HG03280 (cell line): ENCODE measurements at regions not wholly inside any gene's neighbourhood (a gene's known extent, or its start where the extent isn't known, plus 50 kb on each side); places are given as distances from the start of the nearest gene placed in this dataset.

ENCODE experiments used
- ATAC-seq: cut with Tn5 transposase; IDR thresholded peaks from one replicate; pipeline ENCODE4 v1.9.1; 2021; ENCODE audit warnings: mild to moderate bottlenecking, moderate library complexity; ENCODE audit not compliant: unreplicated experiment

DNA sequence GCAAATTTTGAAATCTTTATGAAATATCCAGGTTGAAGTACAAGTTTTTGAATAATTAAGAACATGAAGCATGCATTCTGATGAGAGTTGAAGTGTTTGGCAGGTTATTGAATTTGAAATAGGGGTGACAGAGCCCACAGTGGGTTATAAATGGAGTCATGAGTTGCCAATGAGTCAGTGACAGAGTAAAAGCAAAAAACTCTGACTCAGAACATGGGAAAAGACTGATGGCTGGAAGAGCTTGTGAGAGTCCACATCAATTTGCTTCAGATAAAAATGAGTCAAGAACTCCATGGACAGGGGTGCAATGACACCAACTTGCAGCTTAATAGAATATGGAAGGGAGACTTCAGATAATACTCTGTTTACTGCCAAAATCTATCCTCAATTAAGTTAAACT lies 105.3 kb downstream of the SLC6A15 start:
- no peak for ATAC-seq

DNA sequence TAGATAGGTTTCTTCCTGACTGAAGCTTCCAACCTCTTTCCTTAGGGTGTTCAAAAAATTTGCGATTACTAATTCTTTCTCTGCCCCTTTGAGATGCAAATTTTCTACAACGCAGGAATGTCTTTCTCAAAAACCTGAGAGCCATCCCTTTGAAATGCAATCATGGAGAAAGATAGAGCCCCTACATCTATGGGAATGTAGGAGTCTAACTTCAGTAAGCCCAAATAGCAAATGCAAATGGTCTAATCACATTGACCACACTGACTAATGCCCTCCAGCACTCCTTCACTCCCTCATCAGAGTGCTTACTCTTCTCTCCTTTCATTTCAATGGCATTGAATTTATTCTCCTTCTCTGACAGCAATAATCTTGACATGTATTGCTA lies 107.1 kb downstream of the SLC6A15 start:
- no peak for ATAC-seq

DNA sequence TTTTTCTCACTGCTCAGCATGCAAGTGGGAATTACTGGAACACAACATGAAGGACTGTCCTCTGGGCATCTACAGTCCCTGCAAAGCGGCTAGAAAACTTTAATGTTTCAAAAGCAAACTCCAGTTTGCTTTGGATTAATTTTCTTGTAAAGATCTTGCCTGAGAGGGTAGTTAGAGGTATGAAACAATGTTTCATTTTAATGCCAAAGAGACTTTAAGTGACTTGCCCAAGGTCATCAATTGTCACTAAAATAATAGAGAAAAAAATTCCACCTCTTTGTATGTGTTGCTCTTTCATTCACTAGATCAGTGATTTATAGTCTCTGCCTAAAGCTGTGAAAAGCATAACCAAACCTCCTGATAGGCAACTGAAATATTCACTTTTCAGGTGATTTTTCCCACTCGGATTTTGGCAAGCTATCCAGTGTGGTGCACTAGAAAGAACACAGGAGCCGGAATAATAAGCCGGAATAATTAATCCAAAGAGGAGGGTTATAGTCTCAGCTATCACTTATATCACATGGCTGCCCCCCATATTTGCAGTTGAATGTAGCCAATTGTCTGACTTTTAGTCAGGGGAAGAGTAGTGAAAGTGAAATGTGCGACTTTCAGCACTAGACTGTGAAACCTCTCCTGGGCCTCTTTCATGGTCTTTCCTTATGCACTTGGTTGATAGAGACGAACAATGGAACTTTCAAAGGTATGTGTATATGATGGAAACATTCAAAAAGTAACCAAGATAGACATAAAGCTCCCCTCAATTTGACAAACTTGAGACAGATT lies 107.7 kb downstream of the SLC6A15 start:
- ATAC-seq, result no peak

DNA sequence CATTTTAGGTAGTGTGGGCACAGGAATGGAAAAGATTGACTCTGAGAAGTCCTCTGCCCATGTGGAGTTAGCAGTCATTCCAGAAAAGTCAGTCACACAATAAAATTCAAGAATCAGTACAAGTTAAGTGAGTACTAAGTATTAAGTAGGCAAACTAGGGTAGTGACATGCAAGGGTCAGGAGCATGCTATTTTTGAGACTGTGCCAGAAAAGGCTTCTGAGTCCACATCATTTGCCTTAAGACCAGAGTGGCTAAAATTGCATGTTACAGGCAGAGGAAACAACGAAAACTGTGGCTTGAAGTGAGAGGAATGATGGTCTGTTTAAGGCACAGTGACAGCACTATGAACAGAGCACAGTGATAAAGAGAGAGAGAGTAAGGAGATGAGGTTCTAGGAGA lies 108.9 kb downstream of the SLC6A15 start:
- no peak for ATAC-seq

DNA sequence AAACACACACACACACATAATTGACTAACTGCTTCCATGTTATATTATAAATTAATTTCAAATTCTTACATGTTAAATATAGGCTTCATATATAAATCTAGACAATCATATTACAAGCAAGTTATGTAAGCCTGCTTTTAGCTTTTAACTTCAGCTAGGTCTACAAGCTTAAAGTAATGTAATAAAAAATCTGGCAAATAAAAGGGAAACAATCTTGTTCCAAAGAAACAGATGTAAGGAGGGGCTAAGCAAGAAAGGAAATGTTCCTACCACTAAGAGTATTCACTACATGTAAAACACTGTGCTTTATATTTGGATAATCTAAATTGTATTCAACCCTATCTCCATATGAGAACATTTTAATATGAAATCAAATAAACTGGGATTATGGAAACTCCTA lies 110.4 kb downstream of the SLC6A15 start:
- ATAC-seq, result no peak

DNA sequence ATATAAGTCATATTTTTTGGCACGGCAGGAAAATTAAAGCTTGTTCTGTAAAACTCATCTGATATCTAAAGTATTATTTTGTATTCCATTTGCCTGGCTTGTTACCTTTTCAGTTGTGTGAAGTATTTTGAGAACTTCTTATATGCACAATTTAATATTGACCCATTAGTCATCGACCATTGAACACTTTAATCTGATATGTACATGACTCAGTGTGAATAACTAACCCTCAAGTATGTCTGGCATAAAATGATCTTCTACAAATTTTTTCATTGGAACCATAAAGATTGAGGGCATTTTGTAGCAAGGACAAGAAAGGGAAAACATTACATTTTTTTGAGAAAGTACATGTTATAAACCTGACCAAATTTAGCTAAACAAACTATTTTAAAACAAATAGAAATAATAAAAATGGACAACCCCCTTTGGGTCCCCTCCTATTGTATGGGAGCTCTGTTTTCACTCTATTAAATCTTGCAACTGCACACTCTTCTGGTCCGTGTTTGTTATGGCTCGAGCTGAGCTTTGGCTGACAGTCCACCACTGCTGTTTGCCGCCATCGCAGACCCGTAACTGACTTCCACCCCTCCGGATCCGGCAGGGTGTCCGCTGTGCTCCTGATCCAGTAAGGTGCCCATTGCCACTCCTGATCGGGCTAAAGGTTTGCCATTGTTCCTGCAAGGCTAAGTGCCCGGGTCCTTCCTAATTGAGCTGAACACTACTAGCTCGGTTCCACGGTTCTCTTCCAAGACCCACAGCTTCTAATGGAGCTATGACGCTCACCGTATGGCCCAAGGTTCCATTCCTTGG lies 118.8 kb downstream of the SLC6A15 start:
- ATAC-seq, result no peak

DNA sequence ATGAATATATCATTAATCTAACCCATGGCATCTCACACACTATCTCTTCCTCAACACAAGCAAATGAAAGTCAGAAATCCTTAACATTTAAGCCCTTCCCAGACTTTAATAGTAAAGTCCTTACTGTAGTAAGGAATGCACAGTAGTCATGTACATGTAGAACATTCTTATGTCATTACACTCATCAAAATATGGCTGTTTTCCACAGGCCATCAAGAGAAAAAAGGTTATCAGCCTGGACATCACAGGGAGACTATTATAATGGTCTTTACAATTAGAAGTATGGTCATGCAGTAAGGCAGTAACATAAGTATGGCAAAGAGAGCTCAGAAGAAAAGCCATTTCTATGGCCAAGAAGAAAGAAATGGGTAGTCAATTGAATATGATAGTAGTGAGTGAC lies 121.2 kb downstream of the SLC6A15 start:
- ATAC-seq, result no peak

DNA sequence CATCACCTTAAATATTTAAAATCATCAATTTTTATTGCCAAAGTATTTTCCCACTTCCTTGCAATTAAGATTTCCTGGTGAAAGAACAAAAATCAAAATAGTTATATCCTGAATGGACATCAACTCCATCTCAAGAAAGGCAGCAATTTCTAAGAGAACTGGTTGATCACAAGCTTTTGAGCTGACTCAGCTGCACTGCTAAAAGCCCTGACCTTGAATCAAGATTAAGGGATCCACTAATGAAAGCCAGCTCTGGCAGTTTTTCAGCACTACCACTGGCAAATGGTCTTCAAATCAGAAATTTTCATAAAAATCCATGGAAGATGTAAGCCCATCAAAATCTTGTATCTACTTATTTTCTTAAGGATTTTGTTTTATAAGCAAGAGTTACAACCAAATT lies 123.4 kb downstream of the SLC6A15 start:
- ATAC-seq, result no peak

DNA sequence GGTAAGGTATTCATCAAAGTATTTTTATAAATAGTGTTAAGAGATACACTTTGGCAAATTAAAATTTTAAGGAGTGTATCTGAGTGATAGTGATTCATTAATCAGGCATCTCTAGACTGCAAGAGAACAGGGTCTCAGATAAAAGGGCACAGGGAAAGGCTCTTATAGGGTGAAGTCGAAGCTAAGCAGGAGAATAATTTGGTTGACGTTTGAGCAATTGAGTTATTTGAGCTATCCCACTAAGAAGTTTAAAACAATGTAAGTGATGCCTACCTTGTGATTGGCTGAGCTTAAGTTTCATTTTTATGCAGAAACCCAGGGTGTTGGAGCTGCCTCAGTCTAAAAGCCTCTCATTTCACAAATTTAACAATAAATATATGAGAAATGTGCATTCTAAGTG lies 125.3 kb downstream of the SLC6A15 start:
- ATAC-seq, result no peak

DNA sequence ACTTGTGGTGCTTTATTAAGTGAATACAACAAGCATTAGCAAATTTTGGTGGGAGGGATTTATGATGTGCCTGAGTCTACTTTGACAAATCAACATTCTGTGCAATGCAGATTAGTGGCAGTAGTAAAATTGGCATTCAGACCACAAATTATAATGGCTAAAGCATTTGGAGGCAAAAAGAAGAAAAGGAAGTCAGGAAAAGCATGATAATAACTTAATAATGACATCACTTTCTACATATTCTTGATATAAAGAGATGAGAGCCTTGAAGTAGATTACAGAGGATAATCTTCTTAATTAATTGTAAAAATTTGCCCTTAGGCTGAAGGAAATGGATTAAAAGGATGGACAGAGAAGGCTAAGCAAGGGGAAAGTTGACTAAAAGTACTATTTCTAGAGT lies 126.0 kb downstream of the SLC6A15 start:
- no peak for ATAC-seq

DNA sequence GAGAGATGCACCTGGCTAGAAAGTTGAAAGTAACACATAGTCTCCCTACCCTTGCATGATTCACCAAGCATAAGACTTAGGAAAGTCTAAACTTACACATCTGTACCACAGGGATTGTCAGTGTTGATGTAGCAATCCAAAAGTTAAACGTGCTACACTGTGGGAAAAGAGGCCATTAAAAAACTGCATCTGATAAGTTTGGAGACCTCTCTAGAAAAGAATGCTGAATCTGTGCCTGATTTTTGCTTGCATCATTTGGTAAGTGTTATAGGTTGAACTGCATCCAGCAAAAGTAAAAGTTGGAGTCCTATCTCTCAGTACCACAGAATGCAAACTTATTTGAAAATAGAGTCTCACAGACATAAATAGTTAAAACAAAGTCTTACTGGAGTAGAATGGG lies 126.6 kb downstream of the SLC6A15 start:
- no peak for ATAC-seq

DNA sequence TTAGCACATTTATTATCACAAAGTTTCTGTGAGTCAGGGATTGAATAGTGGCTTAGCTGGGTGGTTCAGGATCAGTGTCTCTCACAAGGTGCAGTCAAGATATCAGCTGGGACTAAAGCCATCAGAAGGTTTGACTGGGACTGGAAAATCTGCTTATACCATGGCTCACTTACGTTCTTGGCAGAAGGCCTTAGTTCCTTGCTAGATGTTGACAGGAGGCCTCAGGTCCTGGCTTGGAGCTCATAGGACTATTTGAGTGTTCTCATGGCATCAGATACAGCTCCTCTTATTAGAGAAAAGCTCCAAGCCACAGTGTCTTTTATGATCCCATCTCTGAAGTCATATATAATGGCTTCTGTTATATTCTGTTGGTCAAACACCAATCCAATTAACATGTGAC lies 127.3 kb downstream of the SLC6A15 start:
- no peak for ATAC-seq

DNA sequence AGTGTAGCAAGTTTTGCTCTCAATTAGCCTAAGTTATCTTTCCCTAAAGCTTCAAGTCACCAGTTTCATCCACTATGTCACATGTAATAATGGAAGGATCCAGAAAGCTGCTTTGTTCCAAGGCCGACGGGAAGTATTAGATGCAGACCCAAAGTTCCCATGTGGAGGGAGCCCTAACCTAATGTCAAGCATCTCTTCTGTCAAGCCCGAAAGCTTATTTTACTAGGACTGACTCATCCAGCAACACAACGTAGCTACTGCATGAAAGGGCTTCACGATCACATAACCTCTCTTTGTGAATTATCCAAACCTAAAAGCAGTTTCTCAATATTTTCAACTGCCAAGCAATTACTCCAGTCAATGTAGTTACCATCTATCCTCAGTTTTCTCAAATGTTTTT lies 133.4 kb downstream of the SLC6A15 start:
- ATAC-seq, result no peak

DNA sequence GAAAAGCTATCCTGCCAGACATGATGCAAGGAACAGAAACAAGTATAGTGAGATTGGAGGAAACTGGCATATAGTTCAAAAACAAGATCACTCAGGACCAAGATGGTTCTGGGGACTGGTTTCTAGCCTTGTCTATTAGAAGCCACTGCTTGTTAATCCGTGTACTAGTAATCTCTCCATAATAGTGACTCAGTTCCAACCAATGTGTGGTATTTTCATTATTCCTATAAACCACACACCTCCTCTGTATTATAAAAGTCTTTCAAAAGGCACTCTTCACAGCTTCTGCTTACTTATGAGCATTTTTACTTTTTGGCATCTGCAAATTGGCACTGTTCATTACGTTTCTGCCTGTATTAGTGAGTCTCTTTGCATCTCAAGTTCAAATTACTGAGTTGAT lies 140.3 kb downstream of the SLC6A15 start:
- no peak for ATAC-seq

DNA sequence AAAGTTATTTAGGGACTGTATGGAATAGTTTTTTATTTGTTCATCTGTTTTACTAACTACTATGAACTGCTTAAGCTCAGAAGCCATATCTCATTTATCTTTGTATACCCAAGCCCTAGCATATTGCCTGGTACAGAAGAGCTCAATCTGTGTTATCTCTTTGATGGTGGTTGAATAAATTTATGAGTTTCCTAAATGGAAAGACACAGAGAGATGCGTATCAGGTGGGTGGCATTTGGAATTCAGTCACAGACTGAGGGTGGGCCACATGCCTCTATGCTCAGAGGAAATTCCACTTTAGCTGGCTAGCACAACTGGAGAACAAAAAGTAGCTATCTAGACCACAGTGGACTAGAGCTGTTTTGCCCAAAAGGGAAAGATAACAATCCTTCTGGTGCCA lies 145.5 kb downstream of the SLC6A15 start:
- ATAC-seq, result no peak

DNA sequence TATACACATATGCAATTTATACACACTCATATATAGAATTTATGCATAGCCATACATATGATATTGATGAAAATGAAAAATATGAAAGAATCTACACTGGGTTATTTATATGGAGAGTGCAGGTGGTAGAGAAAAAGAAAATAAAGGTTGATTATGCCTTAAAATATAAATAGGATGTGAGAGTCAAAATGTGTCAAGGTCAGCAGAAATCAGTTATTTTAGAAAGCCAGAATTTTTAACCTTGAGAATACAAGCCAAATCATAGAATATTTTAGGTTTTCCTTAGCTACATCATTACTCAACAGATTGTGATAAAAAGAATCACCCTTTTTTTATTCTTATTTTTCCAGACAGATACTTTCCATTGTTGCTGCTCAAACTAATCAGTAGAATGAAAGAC lies 146.2 kb downstream of the SLC6A15 start:
- ATAC-seq, result no peak

DNA sequence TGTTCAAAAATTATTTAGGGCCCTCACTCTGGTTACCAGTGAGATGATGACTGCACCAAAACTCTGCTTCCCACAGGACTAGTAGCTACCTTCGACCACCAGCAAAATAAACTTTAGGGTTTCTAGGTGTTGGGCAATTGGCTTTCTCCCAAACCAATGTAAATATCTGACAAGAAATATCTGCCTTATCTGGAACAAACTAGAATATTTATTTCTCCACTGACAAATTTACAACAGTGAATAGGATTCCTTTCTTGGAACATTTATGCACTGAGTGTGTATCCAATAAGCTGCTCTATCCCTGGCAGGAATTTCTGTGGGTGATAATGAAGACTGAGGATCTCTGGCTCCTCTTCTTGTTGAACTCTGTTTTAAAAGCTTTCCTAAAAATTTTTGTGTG lies 148.6 kb downstream of the SLC6A15 start:
- no peak for ATAC-seq

DNA sequence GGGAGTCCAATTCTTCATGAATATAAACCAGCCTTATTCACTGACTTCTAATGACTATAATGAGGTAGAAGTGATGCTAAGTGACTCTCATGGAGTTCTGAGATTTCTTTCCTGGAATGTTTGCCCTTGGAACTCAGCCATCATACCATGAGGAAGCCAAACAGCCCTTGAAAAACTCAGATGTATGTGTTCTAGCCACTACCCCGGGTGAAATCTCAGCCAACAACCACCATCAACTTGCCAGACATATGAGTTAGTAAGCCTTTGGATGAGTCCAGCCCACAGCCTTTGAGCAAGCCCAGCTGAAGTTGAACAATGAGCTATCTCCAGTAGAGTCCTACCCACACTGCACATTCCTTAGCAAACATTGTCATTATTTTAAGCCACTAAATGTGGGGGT lies 149.5 kb downstream of the SLC6A15 start:
- no peak for ATAC-seq

DNA sequence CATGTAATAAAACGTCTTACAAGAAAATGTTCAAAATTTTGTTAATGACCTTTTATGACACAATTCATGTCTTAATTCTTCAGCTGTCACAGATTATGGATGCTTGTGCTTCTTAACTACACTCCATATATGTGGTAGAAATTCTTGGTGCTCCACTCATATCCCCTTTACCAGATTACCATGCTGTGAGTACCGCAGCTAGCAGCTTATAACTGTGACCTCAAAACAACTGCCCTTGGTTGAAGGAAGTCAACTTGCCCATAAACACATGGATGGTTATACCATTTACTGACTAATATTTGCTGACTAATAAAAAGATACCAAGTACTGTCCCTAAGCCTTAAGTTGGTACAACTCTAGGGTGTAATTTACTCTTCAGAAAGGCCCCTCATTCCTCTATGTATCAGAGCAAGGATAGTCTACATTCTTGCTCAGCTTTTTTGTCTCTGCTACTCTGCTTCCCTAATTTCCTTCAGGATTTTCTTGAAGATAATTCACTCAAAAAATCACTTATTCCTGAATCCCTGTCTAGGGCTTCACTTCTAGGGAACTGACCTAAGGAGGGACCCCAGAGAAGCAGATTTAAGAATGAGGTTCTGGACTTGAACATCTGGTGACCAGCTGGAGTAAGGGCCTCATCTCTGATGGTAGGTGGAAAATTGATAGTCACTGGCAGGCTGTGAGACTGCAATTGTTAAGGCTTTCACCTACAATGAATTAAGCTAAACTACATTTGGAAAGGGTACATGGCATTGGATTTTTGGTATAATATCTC lies 152.3 kb downstream of the SLC6A15 start:
- no peak for ATAC-seq

DNA sequence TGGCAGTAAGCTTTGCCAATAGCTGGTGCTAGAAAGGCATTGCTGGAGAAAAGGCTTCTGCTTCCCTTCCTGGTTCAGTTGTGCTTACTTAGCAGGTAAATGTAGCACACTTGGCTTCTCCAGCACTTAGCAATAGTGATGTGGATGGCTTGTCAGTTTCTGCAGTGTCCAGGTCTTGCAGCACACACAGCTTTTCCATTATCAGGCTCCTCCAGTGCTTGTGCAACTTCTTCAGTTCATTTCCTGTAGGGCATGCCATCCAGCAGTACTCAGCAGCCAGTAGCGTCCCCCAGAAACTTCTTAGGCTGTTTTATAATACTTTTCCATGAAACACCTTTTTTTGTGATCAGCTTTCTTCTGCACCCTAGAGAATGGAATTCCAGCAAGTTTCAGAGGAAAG lies 154.6 kb downstream of the SLC6A15 start:
- no peak for ATAC-seq

DNA sequence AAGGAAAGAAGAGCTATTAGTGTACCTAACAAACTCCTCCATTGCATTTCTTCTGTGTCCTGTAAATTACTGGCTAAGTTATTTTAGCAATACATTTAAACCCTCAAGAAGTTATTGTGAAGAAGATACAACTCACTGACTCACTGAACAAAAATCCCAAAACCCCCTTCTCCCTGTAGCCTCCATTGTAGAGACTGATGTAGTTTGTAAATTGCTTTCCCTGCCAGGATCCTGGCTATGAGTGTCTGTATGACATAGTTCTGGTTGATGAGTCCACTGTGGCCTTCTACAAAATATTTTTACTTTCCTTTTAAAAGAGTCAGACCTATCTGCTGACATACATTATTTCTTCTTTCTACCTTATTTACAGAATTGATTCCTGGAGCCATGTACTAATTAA lies 155.6 kb downstream of the SLC6A15 start:
- ATAC-seq, result no peak

DNA sequence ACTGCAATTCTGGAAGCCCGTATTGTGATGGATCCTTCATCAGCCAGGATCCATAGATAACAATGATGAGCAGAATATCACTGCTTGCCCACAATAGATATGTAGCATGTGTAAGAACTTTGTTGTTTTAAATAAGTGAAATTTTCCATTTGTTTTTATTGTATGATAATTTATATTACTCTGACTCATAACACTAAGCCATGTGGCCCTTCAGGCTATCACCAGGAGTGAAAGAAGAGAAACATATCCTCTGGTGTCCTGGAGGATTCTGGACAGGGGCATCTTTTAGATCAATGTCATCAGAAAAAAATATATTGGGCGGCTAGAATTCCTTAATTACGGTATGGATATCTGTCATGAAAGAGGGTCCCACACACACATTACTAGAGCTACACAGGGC lies 167.5 kb downstream of the SLC6A15 start:
- no peak for ATAC-seq
